HEK293 (cell line): ENCODE measurements at regions not wholly inside any gene's neighbourhood (a gene's known extent, or its start where the extent isn't known, plus 50 kb on each side); places are given as distances from the start of the nearest gene placed in this dataset.

Experiments used
- CTCF ChIA-PET: fragments of 350-600 bp; formaldehyde crosslinking; extraction: SDS; loops from one replicate; lab custom pipeline; 2021; ENCODE audit warnings: antibody characterized with exemption; lab: Yijun Ruan, JAX
- POLR2A ChIA-PET: fragments of 300-600 bp; formaldehyde crosslinking; extraction: SDS; loops from one replicate; lab custom pipeline; 2020; ENCODE audit warnings: antibody characterized with exemption, inconsistent platforms; lab: Yijun Ruan, JAX
- H3K27ac ChIP-seq: fragments of 200-500 bp; sonication (Bioruptor generic); 2 replicates; pipeline ENCODE4 v1.5.1; 2014; ENCODE audit warnings: low read depth, low read length, control low read depth, inconsistent platforms; ENCODE audit errors: extremely low read depth
- H3K36me3 ChIP-seq, 2 experiments: fragments of 200-500 bp in 1 of 2; sonication (Bioruptor generic) in 1 of 2; 1 replicate in 1 of 2; 2 replicates in 1 of 2; pipeline ENCODE4 v1.5.1; 2014 to 2017; ENCODE audit warnings: inconsistent platforms in 2 of 2, low read length in 2 of 2; ENCODE audit not compliant: control insufficient read depth in 2 of 2, insufficient read depth in 1 of 2
- H3K4me1 ChIP-seq: fragments of 200-500 bp; sonication (Bioruptor generic); 2 replicates; pipeline ENCODE4 v1.5.1; 2014; ENCODE audit warnings: mild to moderate bottlenecking, low read length, inconsistent platforms; ENCODE audit not compliant: control insufficient read depth, insufficient read depth
- H3K4me3 ChIP-seq: 2 replicates; pipeline ENCODE4 v1.5.1; 2011; ENCODE audit warnings: low read depth, mild to moderate bottlenecking, control low read depth, low read length, moderate library complexity
- H3K9me3 ChIP-seq: fragments of 200-500 bp; sonication (Bioruptor generic); 2 replicates; pipeline ENCODE4 v1.5.1; 2014; ENCODE audit warnings: low read depth, low read length, inconsistent platforms; ENCODE audit not compliant: control insufficient read depth, insufficient read depth
- HOXA7 ChIP-seq: sonication (generic); formaldehyde crosslinking; IDR thresholded peaks from 2 replicates; pipeline ENCODE4 v1.8.1; 2022; ENCODE audit warnings: missing genetic modification reagents, borderline replicate concordance
- KLF8 ChIP-seq: fragments of 450-650 bp; formaldehyde crosslinking; IDR thresholded peaks from 2 replicates; pipeline ENCODE4 v1.5.1; 2016; ENCODE audit warnings: missing biosample characterization, missing genetic modification characterization
- PRDM1 ChIP-seq: fragments of 450-650 bp; formaldehyde crosslinking; IDR thresholded peaks from 2 replicates; pipeline ENCODE4; 2016; ENCODE audit warnings: missing biosample characterization, missing genetic modification characterization
- SETDB1 ChIP-seq: IDR thresholded peaks from one replicate; pipeline ENCODE4 v1.6.1; 2017; ENCODE audit warnings: mild to moderate bottlenecking, low read length, moderate library complexity, mixed read lengths; ENCODE audit not compliant: insufficient read length
- YY2 ChIP-seq: fragments of 450-650 bp; formaldehyde crosslinking; IDR thresholded peaks from 2 replicates; pipeline ENCODE4 v1.5.1; 2016; ENCODE audit warnings: missing biosample characterization, missing genetic modification characterization
- ZBTB1 ChIP-seq: fragments of 450-650 bp; formaldehyde crosslinking; IDR thresholded peaks from 2 replicates; pipeline ENCODE4 v1.5.1; 2016; ENCODE audit warnings: missing biosample characterization, missing genetic modification characterization
- ZBTB17 ChIP-seq: fragments of 450-650 bp; formaldehyde crosslinking; IDR thresholded peaks from 2 replicates; pipeline ENCODE4 v1.5.1; 2016; ENCODE audit warnings: missing biosample characterization, missing genetic modification characterization
- ZBTB7A ChIP-seq: fragments of 450-650 bp; formaldehyde crosslinking; IDR thresholded peaks from 2 replicates; pipeline ENCODE4 v1.5.1; 2016; ENCODE audit warnings: low read depth, missing biosample characterization, missing genetic modification characterization
- ZNF138 ChIP-seq: fragments of 450-650 bp; formaldehyde crosslinking; IDR thresholded peaks from 2 replicates; pipeline ENCODE4 v1.5.1; 2016; ENCODE audit warnings: missing biosample characterization, missing genetic modification characterization, borderline replicate concordance
- ZNF174 ChIP-seq: fragments of 450-650 bp; formaldehyde crosslinking; IDR thresholded peaks from 2 replicates; pipeline ENCODE4 v1.5.0; 2017; ENCODE audit warnings: missing biosample characterization, mild to moderate bottlenecking, missing genetic modification characterization
- ZNF184 ChIP-seq: fragments of 450-650 bp; IDR thresholded peaks from 2 replicates; pipeline ENCODE4 v1.5.1; 2018; ENCODE audit warnings: missing biosample characterization, mild to moderate bottlenecking, missing genetic modification characterization
- ZNF19 ChIP-seq: fragments of 450-650 bp; formaldehyde crosslinking; IDR thresholded peaks from 2 replicates; pipeline ENCODE4; 2016; ENCODE audit warnings: missing biosample characterization, missing genetic modification characterization, low read depth
- ZNF24 ChIP-seq: fragments of 450-650 bp; formaldehyde crosslinking; IDR thresholded peaks from 2 replicates; pipeline ENCODE4 v1.5.1; 2016; ENCODE audit warnings: missing biosample characterization, missing genetic modification characterization
- ZNF37A ChIP-seq: fragments of 450-650 bp; IDR thresholded peaks from 2 replicates; pipeline ENCODE4 v1.5.1; 2018; ENCODE audit warnings: missing biosample characterization, missing genetic modification characterization
- ZNF391 ChIP-seq: fragments of 450-650 bp; formaldehyde crosslinking; IDR thresholded peaks from 2 replicates; pipeline ENCODE4 v1.5.1; 2016; ENCODE audit warnings: low read depth, missing biosample characterization, missing genetic modification characterization, borderline replicate concordance
- ZNF488 ChIP-seq: fragments of 450-650 bp; formaldehyde crosslinking; IDR thresholded peaks from 2 replicates; pipeline ENCODE4 v1.5.1; 2016; ENCODE audit warnings: missing biosample characterization, missing genetic modification characterization
- ZNF510 ChIP-seq: fragments of 450-650 bp; formaldehyde crosslinking; IDR thresholded peaks from 2 replicates; pipeline ENCODE4 v1.5.1; 2018; ENCODE audit warnings: mild to moderate bottlenecking, missing genetic modification characterization, missing biosample characterization; ENCODE audit not compliant: insufficient replicate concordance
- ZNF548 ChIP-seq: fragments of 450-650 bp; formaldehyde crosslinking; IDR thresholded peaks from 2 replicates; pipeline ENCODE4 v1.5.1; 2016; ENCODE audit warnings: missing biosample characterization, missing genetic modification characterization
- ZNF670 ChIP-seq: fragments of 450-650 bp; formaldehyde crosslinking; IDR thresholded peaks from 2 replicates; pipeline ENCODE4 v1.5.1; 2016; ENCODE audit warnings: missing biosample characterization, missing genetic modification characterization, low read depth
- ZSCAN16 ChIP-seq: fragments of 450-650 bp; formaldehyde crosslinking; IDR thresholded peaks from 2 replicates; pipeline ENCODE4 v1.5.1; 2016; ENCODE audit warnings: missing biosample characterization, missing genetic modification characterization
- ZSCAN30 ChIP-seq: fragments of 450-650 bp; IDR thresholded peaks from 2 replicates; pipeline ENCODE4 v1.5.1; 2018; ENCODE audit warnings: missing biosample characterization, mild to moderate bottlenecking, missing genetic modification characterization, moderate library complexity
- ZXDB ChIP-seq: fragments of 450-650 bp; formaldehyde crosslinking; IDR thresholded peaks from 2 replicates; pipeline ENCODE4 v1.5.1; 2016; ENCODE audit warnings: missing biosample characterization, missing genetic modification characterization
- TF ChIP-seq, protein P1 (sequence below): fragments of 450-650 bp; IDR thresholded peaks from 2 replicates; pipeline ENCODE4 v1.5.1; 2018; ENCODE audit warnings: missing biosample characterization, mild to moderate bottlenecking, missing genetic modification characterization
- TF ChIP-seq, protein P2 (sequence below): sonication (generic); formaldehyde crosslinking; IDR thresholded peaks from 2 replicates; pipeline ENCODE4 v1.8.1; 2022; ENCODE audit warnings: mild to moderate bottlenecking, moderate library complexity, missing genetic modification reagents

DNA sequence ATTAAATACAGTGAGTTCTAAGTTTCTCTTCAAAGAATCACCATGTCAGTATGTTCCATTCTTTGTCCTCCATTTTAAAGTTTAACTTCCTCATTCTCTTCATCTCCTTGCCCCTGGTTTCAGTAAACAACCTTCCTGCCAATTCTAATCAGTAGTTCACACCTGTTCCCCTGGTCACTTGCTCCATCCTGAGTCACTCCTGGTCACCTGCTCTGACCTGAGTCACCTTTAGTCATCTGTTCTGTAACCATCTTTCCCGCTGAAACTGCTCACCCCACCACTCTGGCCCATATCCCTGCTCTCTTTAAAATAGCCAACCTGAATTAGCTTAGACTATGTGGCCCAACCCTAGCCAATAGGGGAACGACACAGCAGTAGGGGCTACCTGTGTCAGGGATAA is 1447.4 kb upstream of the TMEM132C start:
- Histone ChIP-seq H3K36me3 (no peaks in the 10 kb centered on the region), H3K27ac (no peak overlapping the region), H3K4me3 (no peak overlapping the region), H3K4me1 (no peaks in the 10 kb centered on the region), H3K9me3 (no peaks in the 10 kb centered on the region)
- TF ChIP-seq ZNF670 (no peak), SETDB1 (no peak), ZNF174 (tag by site-specific recombination) (no peak), ZSCAN16 (tag by site-specific recombination) (no peak), ZNF24 (tag by site-specific recombination) (no peak), ZBTB17 (tag by site-specific recombination) (no peak), ZNF37A (tag by site-specific recombination) (no peak)
- ChIA-PET CTCF (no interaction called here), POLR2A (no interaction called here)

DNA sequence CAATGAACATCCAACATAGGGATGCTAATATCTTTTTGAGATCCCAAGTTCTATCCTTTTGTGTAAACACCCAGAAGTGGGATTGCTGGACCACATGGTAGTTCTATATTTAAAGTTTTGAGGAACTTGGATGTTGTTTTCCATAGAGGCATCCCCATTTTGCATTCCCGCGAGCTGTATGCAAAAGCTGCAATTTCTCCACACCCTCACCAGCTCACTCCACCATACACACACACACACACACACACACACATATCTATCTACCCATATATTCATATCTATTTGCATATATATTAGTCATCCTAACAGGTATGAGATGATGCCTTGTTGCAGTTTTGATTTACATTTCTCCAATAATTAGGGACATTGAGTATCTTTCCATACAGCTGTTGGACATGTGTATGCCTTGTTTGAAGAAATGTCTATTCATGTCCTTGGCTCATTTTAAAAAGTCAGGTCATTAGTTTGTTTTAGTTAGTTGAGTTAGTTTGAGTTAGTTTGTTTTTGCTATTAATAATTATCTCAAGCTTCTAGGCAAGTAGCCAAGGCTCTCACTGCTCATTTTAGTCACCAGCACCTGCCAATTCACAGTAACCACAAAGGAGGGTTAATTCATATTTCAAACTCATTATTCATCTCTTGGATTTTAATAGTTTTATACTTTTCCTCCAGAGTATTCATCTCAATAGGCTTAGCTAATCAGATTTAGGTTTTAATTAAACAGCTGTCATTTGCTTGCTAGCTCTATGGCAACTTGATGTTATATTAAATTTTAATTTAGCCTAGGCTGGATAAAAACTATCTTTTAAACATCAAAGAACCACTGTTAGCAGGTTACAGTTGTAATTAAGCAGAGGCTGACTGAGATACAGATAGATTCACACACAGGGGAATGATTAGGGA is 1435.9 kb upstream of the TMEM132C start:
- H3K9me3 ChIP-seq = no peaks in the 10 kb centered on the region
- CTCF ChIA-PET = no interaction called here
- H3K36me3 ChIP-seq = no peaks in the 10 kb centered on the region
- POLR2A ChIA-PET = no interaction called here
- no peak overlapping the region for H3K27ac ChIP-seq
- no peak overlapping the region for H3K4me3 ChIP-seq
- no peak for TF ChIP-seq ZNF391 (tag by site-specific recombination)
- TF ChIP-seq ZXDB (tag by site-specific recombination) = no peak
- no peak for TF ChIP-seq ZNF184
- TF ChIP-seq ZNF138 (tag by site-specific recombination) = no peak
- TF ChIP-seq ZNF37A (tag by site-specific recombination) = no peak
- TF ChIP-seq PRDM1 (tag by site-specific recombination) = no peak
- TF ChIP-seq ZSCAN30 (tag by site-specific recombination) = no peak
- no peak for TF ChIP-seq ZNF510 (tag by site-specific recombination)
- TF ChIP-seq KLF8 = no peak
- TF ChIP-seq ZNF19 (tag by site-specific recombination) = no peak
- no peak for TF ChIP-seq YY2 (tag by site-specific recombination)
- no peak for TF ChIP-seq HOXA7 (CRISPR knock-in tag)
- TF ChIP-seq ZBTB7A (tag by site-specific recombination) = no peak
- TF ChIP-seq, all 188 proteins: peak for 0
- no peaks in the 10 kb centered on the region for H3K4me1 ChIP-seq

DNA sequence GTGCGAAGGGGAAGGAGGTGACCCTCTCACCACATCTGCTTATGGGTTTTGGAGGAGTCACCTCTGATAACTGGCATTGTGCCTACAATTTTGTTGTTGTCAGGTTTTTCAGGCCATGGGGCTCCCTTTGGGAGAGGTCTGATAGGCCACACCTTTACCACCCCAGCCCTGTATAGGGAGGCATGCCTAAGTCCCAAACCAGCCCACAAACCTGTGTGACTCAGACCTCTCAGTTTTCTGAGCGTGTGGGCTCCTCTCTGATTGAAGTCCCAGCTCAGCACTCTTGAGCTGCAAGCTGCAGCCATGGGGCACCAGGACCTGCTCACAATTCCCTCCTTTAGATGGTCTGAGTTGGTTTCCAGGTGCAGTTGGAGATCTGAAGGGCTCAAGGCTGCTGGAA is 1429.3 kb upstream of the TMEM132C start:
- ChIA-PET CTCF (no interaction called here), POLR2A (no interaction called here)

More for the DNA sequence above, 1429.3 kb upstream of the TMEM132C start:
- Histone ChIP-seq H3K9me3 (no peaks in the 10 kb centered on the region), H3K36me3 (no peaks in the 10 kb centered on the region), H3K4me3 (no peak overlapping the region), H3K27ac (no peak overlapping the region), H3K4me1 (no peaks in the 10 kb centered on the region)
- TF ChIP-seq ZNF548 = no peak
- TF ChIP-seq, protein P1, sequence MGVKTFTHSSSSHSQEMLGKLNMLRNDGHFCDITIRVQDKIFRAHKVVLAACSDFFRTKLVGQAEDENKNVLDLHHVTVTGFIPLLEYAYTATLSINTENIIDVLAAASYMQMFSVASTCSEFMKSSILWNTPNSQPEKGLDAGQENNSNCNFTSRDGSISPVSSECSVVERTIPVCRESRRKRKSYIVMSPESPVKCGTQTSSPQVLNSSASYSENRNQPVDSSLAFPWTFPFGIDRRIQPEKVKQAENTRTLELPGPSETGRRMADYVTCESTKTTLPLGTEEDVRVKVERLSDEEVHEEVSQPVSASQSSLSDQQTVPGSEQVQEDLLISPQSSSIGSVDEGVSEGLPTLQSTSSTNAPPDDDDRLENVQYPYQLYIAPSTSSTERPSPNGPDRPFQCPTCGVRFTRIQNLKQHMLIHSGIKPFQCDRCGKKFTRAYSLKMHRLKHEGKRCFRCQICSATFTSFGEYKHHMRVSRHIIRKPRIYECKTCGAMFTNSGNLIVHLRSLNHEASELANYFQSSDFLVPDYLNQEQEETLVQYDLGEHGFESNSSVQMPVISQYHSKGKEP = no peak
- no peak for TF ChIP-seq ZBTB1 (tag by site-specific recombination)
- no peak for TF ChIP-seq ZNF488 (tag by site-specific recombination)
- TF ChIP-seq, protein P2, sequence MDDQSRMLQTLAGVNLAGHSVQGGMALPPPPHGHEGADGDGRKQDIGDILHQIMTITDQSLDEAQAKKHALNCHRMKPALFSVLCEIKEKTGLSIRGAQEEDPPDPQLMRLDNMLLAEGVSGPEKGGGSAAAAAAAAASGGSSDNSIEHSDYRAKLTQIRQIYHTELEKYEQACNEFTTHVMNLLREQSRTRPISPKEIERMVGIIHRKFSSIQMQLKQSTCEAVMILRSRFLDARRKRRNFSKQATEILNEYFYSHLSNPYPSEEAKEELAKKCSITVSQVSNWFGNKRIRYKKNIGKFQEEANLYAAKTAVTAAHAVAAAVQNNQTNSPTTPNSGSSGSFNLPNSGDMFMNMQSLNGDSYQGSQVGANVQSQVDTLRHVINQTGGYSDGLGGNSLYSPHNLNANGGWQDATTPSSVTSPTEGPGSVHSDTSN (CRISPR knock-in tag) = no peak
